GM23338 (cell line): ENCODE measurements at regions not wholly inside any gene's neighbourhood (a gene's known extent, or its start where the extent isn't known, plus 50 kb on each side); places are given as distances from the start of the nearest gene placed in this dataset.

Experiments used
- ATAC-seq: fragments of 200-7000 bp; cut with Tn5 transposase; 3 replicates; pipeline ENCODE4 v1.9.1; 2020
- DNase-seq: peaks from one replicate; pipeline ENCODE4 v3.0.0-alpha.2; 2015; ENCODE audit warnings: low spot score
- H2AFZ ChIP-seq: fragments of 200-600 bp; sonication (generic); 2 replicates; pipeline ENCODE4 v1.8.0; 2016; ENCODE audit warnings: antibody characterized with exemption, mild to moderate bottlenecking, moderate library complexity
- H3F3A ChIP-seq: fragments of 200-600 bp; sonication (generic); replicated peaks from 2 replicates; pipeline ENCODE4 v1.8.0; 2017; ENCODE audit warnings: antibody characterized with exemption, mixed run types, low read depth
- H3K27ac ChIP-seq: fragments of 200-600 bp; sonication (generic); 2 replicates; pipeline ENCODE4 v1.6.1; 2016; ENCODE audit warnings: low read depth
- H3K27me3 ChIP-seq: fragments of 200-600 bp; sonication (generic); 2 replicates; pipeline ENCODE4 v1.8.0; 2016; ENCODE audit warnings: mild to moderate bottlenecking, mixed run types, moderate library complexity; ENCODE audit not compliant: insufficient read depth
- H3K36me3 ChIP-seq: fragments of 200-600 bp; sonication (generic); 2 replicates; pipeline ENCODE4 v1.8.0; 2016; ENCODE audit warnings: mild to moderate bottlenecking; ENCODE audit not compliant: insufficient read depth
- H3K4me1 ChIP-seq: fragments of 200-600 bp; sonication (generic); 2 replicates; pipeline ENCODE4 v1.8.0; 2016; ENCODE audit warnings: mild to moderate bottlenecking, moderate library complexity; ENCODE audit not compliant: insufficient read depth
- H3K4me2 ChIP-seq: fragments of 200-600 bp; sonication (generic); 2 replicates; pipeline ENCODE4 v1.7.1; 2017; ENCODE audit warnings: mixed run types
- H3K4me3 ChIP-seq: fragments of 200-600 bp; sonication (generic); 2 replicates; pipeline ENCODE4 v1.6.1; 2016; ENCODE audit warnings: mixed run types
- H3K79me2 ChIP-seq: fragments of 200-600 bp; sonication (generic); replicated peaks from 2 replicates; pipeline ENCODE4 v1.8.0; 2017; ENCODE audit warnings: mild to moderate bottlenecking; ENCODE audit not compliant: insufficient read depth
- H3K9me2 ChIP-seq: fragments of 200-600 bp; sonication (generic); 2 replicates; pipeline ENCODE4 v1.8.0; 2017; ENCODE audit not compliant: insufficient read depth
- H4K20me1 ChIP-seq: fragments of 200-600 bp; sonication (generic); replicated peaks from 2 replicates; pipeline ENCODE4 v1.8.0; 2017; ENCODE audit warnings: mild to moderate bottlenecking; ENCODE audit not compliant: insufficient read depth
- H3K27ac Mint-ChIP-seq: 2 replicates; pipeline ENCODE4 v1.8.0; 2020; ENCODE audit warnings: inconsistent platforms, mild to moderate bottlenecking, moderate library complexity, mixed read lengths
- H3K27me3 Mint-ChIP-seq: 3 replicates; pipeline ENCODE4 v1.8.0; 2022; ENCODE audit warnings: low read depth, mild to moderate bottlenecking, moderate library complexity, mixed read lengths, inconsistent platforms; ENCODE audit not compliant: insufficient read depth, poor library complexity
- H3K36me3 Mint-ChIP-seq: 3 replicates; pipeline ENCODE4 v1.8.0; 2021; ENCODE audit warnings: low read depth, mild to moderate bottlenecking, inconsistent platforms, moderate library complexity, mixed read lengths
- H3K4me1 Mint-ChIP-seq: 3 replicates; pipeline ENCODE4 v1.8.0; 2020; ENCODE audit warnings: mild to moderate bottlenecking, inconsistent platforms, mixed read lengths
- H3K4me3 Mint-ChIP-seq: 3 replicates; pipeline ENCODE4 v1.8.0; 2021; ENCODE audit warnings: moderate library complexity, mild to moderate bottlenecking, inconsistent platforms, mixed read lengths
- H3K9me3 Mint-ChIP-seq: 3 replicates; pipeline ENCODE4 v1.8.0; 2020; ENCODE audit warnings: moderate library complexity, mild to moderate bottlenecking, inconsistent platforms, mixed read lengths
- CREB1 ChIP-seq: fragments of 250-450 bp; sonication (Bioruptor Pico); IDR thresholded peaks from 2 replicates; pipeline ENCODE4 v1.5.0; 2020; ENCODE audit warnings: low read depth, mild to moderate bottlenecking, moderate library complexity
- CTCF ChIP-seq, 2 experiments: fragments of 200-600 bp in 1 of 2; sonication (generic) in 1 of 2; conservative IDR thresholded peaks; 2 replicates each; pipeline versions ENCODE4 v1.5.1 to v1.6.1; 2016 to 2017; ENCODE audit warnings: antibody characterized with exemption in 2 of 2, low read depth in 2 of 2, mild to moderate bottlenecking in 2 of 2, moderate library complexity in 1 of 2
- ETS1 ChIP-seq: IDR thresholded peaks from 2 replicates; pipeline ENCODE4 v1.6.1; 2016; ENCODE audit warnings: antibody characterized with exemption
- EZH2 ChIP-seq: fragments of 200-600 bp; sonication (generic); IDR thresholded peaks from one replicate; pipeline ENCODE4 v1.8.0; 2017; ENCODE audit warnings: antibody characterized with exemption, mild to moderate bottlenecking, low read depth; ENCODE audit not compliant: unreplicated experiment
- EZH2phosphoT487 ChIP-seq: fragments of 200-600 bp; sonication (generic); IDR thresholded peaks from one replicate; pipeline ENCODE4 v1.8.1; 2018; ENCODE audit warnings: antibody characterized with exemption; ENCODE audit not compliant: unreplicated experiment
- JUNB ChIP-seq: IDR thresholded peaks from one replicate; pipeline ENCODE4 v1.6.1; 2016; ENCODE audit warnings: antibody characterized with exemption; ENCODE audit not compliant: unreplicated experiment
- NANOG ChIP-seq: IDR thresholded peaks from 2 replicates; pipeline ENCODE4 v1.6.1; 2016; ENCODE audit warnings: antibody characterized with exemption, borderline replicate concordance
- POLR2AphosphoS5 ChIP-seq: IDR thresholded peaks from 2 replicates; pipeline ENCODE4 v1.6.1; 2016; ENCODE audit warnings: antibody characterized with exemption, low read depth
- REST ChIP-seq: IDR thresholded peaks from one replicate; pipeline ENCODE4 v1.6.1; 2018; ENCODE audit warnings: antibody characterized with exemption; ENCODE audit not compliant: unreplicated experiment
- STAT1 ChIP-seq: IDR thresholded peaks from one replicate; pipeline ENCODE4 v1.6.1; 2016; ENCODE audit warnings: antibody characterized with exemption; ENCODE audit not compliant: unreplicated experiment
- ZNF114 ChIP-seq: fragments of 250-450 bp; sonication (Bioruptor Pico); IDR thresholded peaks from 2 replicates; pipeline ENCODE4 v1.5.0; 2020; ENCODE audit warnings: mild to moderate bottlenecking, moderate library complexity
- ZNF331 ChIP-seq: fragments of 250-450 bp; sonication (Bioruptor Pico); IDR thresholded peaks from 2 replicates; pipeline ENCODE4 v1.5.0; 2020; ENCODE audit warnings: low read depth, mild to moderate bottlenecking, moderate library complexity
- ZNF462 ChIP-seq: fragments of 250-450 bp; sonication (Bioruptor Pico); IDR thresholded peaks from 2 replicates; pipeline ENCODE4 v1.5.0; 2020; ENCODE audit warnings: mild to moderate bottlenecking, moderate library complexity

GRCh38 chr10:3241274-3241921 lies 68.8 kb upstream of the PITRM1 start:
- H3K4me1 Mint-ChIP-seq, result peaks cover 10% of the 10 kb centered on the region
- H3K36me3 Mint-ChIP-seq, result no peaks in the 10 kb centered on the region
- no peak for ATAC-seq
- H3K9me2 ChIP-seq, result no peaks in the 10 kb centered on the region
- H3K27me3 ChIP-seq, result no peaks in the 10 kb centered on the region
- no peaks in the 10 kb centered on the region for H3K9me3 Mint-ChIP-seq
- H4K20me1 ChIP-seq, result no peaks in the 10 kb centered on the region
- no peaks in the 10 kb centered on the region for H3K79me2 ChIP-seq
- H3K27ac Mint-ChIP-seq, result no peak overlapping the region
- H2AFZ ChIP-seq, result no peak overlapping the region
- no peak overlapping the region for H3K27ac ChIP-seq
- H3K36me3 ChIP-seq, result no peaks in the 10 kb centered on the region
- H3K27me3 Mint-ChIP-seq, result peaks cover 2% of the 10 kb centered on the region
- DNase-seq, result no peak
- TF ChIP-seq JUNB (no peak), ETS1 (no peak), CTCF (conservative IDR thresholded peaks at IDR 0.05; ENCODE audit: low read depth in 2 of 2) (no peak), EZH2 (no peak), REST (no peak), NANOG (no peak), CREB1 (no peak), STAT1 (no peak), ZNF114 (CRISPR knock-in tag) (no peak), ZNF462 (CRISPR knock-in tag) (no peak), ZNF331 (CRISPR knock-in tag) (no peak), EZH2phosphoT487 (no peak), POLR2AphosphoS5 (no peak)
- H3K4me2 ChIP-seq, result no peak overlapping the region
- H3K4me1 ChIP-seq, result no peaks in the 10 kb centered on the region
- no peak overlapping the region for H3K4me3 Mint-ChIP-seq
- H3F3A ChIP-seq, result no peaks in the 10 kb centered on the region
- H3K4me3 ChIP-seq, result no peak overlapping the region
